ENCODE measurements at regions not wholly inside any gene's neighbourhood (a gene's known extent, or its start where the extent isn't known, plus 50 kb on each side); places are given as distances from the start of the nearest gene placed in this dataset.
A peak's percentile ranks its signal among the peaks of the same experiment; 100 is the strongest.
"Not testable (repeated sequence)": the region's sequence is repeated elsewhere in the genome, so short reads cannot be mapped to it uniquely, and the experiment has no call there.

DNA sequence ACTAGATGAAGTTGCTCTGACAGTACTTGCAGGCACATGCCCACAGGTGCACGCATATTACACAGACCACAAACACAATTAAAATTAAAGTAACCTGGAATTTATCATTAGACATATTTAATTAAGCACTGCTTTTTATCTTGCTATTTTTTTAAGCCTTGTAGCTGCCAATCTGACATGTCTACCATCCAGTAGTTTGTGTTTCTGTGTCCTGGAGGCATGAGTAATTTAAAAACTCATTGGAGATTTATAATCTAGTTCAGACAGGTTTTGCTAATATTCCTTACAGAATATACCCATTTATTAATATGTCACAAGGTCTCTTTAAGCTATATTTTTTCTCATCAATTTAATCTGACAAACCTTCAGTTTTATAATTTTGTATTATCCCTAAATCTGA, 445.0 kb upstream of the KLF6 start:
- H3K4me3 Mint-ChIP-seq: no peak overlapping the region
- H3K27ac ChIP-seq (ENCODE audit: low read depth, low read length): no peak overlapping the region
- H3K4me1 ChIP-seq (ENCODE audit: insufficient read depth, low read length): no peaks in the 10 kb centered on the region
- H3K9me3 Mint-ChIP-seq: peaks cover 0 to 7% (median 3%) of the 10 kb centered on the region in 5 donors
- H3K4me1 Mint-ChIP-seq: peaks cover 15 to 25% (median 24%) of the 10 kb centered on the region in 3 donors
- no peaks in the 10 kb centered on the region for H3K27me3 ChIP-seq (ENCODE audit: insufficient read depth, low read length, poor library complexity, severe bottlenecking)
- H3K36me3 ChIP-seq (ENCODE audit: insufficient read depth, low read length): no peaks in the 10 kb centered on the region
- H3K4me3 ChIP-seq (ENCODE audit: low read length): no peak overlapping the region
- CTCF ChIA-PET: no interaction called here
- H3K27ac Mint-ChIP-seq: peak overlapping the region in 1 of 8 donors; percentile 19
- no peaks in the 10 kb centered on the region for H3K27me3 Mint-ChIP-seq
- H3K9me3 ChIP-seq (ENCODE audit: low read length): no peaks in the 10 kb centered on the region
- peaks cover 0 to 4% (median 0%) of the 10 kb centered on the region in 3 donors for H3K36me3 Mint-ChIP-seq
- no peak for DNase-seq
- POLR2A ChIA-PET: no interaction called here

DNA sequence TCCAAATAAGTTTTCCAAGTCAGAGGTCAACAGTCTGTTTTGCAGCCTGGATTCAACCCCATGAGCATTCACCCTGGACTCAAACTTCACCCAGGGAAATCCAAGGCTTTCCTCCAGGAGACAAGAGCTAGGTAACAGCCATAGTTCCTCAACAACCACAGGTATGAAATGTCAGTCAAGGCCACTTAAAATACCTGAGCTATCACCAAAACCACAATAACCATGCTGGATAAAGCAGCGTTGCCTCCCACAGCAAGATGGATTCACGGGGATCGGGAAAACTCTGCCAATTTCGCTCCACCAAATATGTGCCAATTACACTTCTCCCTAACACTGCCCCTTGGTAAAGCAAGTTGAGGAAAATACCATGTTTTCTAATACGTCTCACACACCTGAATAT, 444.1 kb upstream of the KLF6 start:
- Mint-ChIP-seq H3K9me3 (peaks cover 0 to 7% (median 3%) of the 10 kb centered on the region in 5 donors), H3K36me3 (no peaks in the 10 kb centered on the region), H3K4me3 (no peak overlapping the region), H3K27ac (no peak overlapping the region), H3K4me1 (peaks cover 10 to 18% (median 17%) of the 10 kb centered on the region in 3 donors), H3K27me3 (no peaks in the 10 kb centered on the region)
- H3K4me3 ChIP-seq (ENCODE audit: low read length): no peak overlapping the region
- H3K27ac ChIP-seq (ENCODE audit: low read depth, low read length): no peak overlapping the region
- CTCF ChIA-PET: no interaction called here
- no peak for DNase-seq
- POLR2A ChIA-PET: no interaction called here
- H3K9me3 ChIP-seq (ENCODE audit: low read length): no peaks in the 10 kb centered on the region
- H3K4me1 ChIP-seq (ENCODE audit: insufficient read depth, low read length): no peaks in the 10 kb centered on the region
- no peaks in the 10 kb centered on the region for H3K36me3 ChIP-seq (ENCODE audit: insufficient read depth, low read length)
- H3K27me3 ChIP-seq (ENCODE audit: insufficient read depth, low read length, poor library complexity, severe bottlenecking): no peaks in the 10 kb centered on the region

DNA sequence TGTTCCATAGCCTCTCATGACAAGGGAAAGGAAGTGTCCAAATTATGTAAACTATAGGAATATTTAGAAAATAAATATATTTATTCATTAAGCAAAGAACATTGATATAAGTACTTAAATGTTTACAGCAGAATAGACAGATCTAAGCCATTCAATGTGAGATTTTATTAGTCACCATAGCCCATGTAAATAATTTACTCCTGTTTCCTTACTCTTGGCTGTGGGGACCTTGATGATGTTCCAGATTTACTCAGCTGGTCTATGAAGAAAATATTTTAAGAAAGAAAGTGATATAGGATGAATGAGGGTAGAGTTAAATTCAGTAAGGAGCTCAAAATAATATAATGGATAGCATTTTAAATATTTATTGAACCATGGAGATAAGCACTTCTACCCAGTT, 442.6 kb upstream of the KLF6 start:
- no peak for DNase-seq
- ChIA-PET POLR2A (no interaction called here), CTCF (no interaction called here)
- Histone ChIP-seq H3K4me3 (ENCODE audit: low read length) (no peak overlapping the region), H3K27ac (ENCODE audit: low read depth, low read length) (no peak overlapping the region), H3K36me3 (ENCODE audit: insufficient read depth, low read length) (no peaks in the 10 kb centered on the region), H3K9me3 (ENCODE audit: low read length) (no peaks in the 10 kb centered on the region), H3K4me1 (ENCODE audit: insufficient read depth, low read length) (no peaks in the 10 kb centered on the region), H3K27me3 (ENCODE audit: insufficient read depth, low read length, poor library complexity, severe bottlenecking) (no peaks in the 10 kb centered on the region)
- no peaks in the 10 kb centered on the region for H3K27me3 Mint-ChIP-seq
- H3K4me1 Mint-ChIP-seq: peaks cover 5 to 12% (median 10%) of the 10 kb centered on the region in 3 donors
- peaks cover 0 to 3% (median 0%) of the 10 kb centered on the region in 5 donors for H3K9me3 Mint-ChIP-seq
- H3K4me3 Mint-ChIP-seq: no peak overlapping the region
- H3K27ac Mint-ChIP-seq: no peak overlapping the region
- no peaks in the 10 kb centered on the region for H3K36me3 Mint-ChIP-seq

DNA sequence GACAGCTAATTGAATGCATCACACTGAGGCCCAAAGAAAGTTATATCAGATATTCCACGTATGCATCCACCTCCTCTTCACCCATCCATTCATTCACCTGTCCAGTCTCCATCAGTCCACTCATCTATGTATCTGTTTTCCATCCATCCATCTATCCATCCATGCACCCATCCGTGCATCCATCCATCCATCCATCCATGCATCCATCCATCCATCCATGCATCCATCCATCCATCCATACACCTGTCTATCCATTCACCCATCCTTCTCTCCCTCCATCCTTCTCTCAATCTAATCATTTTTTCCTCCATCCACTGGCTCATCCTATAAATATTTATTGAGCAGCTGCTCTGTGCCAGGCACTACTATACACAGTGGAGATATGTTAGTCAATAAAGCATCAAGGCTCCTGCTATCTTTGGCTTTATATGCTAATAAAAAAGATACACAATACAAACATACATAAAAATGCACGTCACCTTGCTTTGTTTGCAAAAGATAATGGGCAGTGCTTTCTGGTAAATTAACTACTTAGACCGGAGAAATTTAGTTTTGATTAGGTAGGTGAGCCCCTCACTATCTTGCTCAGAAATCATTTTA, 442.0 kb upstream of the KLF6 start:
- Mint-ChIP-seq H3K4me1 (peaks cover under 1 to 6% (median 5%) of the 10 kb centered on the region in 3 donors), H3K27ac (no peak overlapping the region), H3K9me3 (no peaks in the 10 kb centered on the region), H3K4me3 (no peak overlapping the region), H3K36me3 (no peaks in the 10 kb centered on the region), H3K27me3 (no peaks in the 10 kb centered on the region)
- Histone ChIP-seq H3K9me3 (ENCODE audit: low read length) (no peaks in the 10 kb centered on the region), H3K27me3 (ENCODE audit: insufficient read depth, low read length, poor library complexity, severe bottlenecking) (no peaks in the 10 kb centered on the region), H3K4me3 (ENCODE audit: low read length) (no peak overlapping the region), H3K4me1 (ENCODE audit: insufficient read depth, low read length) (no peaks in the 10 kb centered on the region), H3K27ac (ENCODE audit: low read depth, low read length) (no peak overlapping the region), H3K36me3 (ENCODE audit: insufficient read depth, low read length) (no peaks in the 10 kb centered on the region)
- CTCF ChIA-PET: no interaction called here
- DNase-seq: no peak
- POLR2A ChIA-PET: no interaction called here

DNA sequence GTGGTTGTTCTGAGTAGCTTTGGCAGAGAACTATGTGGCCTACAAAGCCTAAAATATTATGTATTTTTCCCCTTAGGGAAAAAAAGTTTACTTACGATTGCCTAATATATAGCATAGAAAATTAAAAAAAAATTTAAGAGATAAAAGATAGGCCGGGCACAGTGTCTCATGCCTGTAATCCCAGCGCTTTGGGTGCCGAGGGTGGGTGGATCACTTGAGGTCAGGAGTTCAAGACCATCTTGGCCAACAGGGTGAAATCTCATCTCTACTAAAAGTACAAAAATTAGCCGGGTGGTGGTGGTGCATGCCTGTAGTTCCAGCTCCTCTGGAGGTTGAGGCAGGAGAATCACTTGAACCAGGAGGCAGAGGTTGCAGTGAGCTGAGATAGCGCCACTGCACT, 439.2 kb upstream of the KLF6 start:
- no peaks in the 10 kb centered on the region for H3K27me3 Mint-ChIP-seq
- H3K36me3 Mint-ChIP-seq: no peaks in the 10 kb centered on the region
- no peak overlapping the region for H3K27ac Mint-ChIP-seq
- Histone ChIP-seq H3K9me3 (ENCODE audit: low read length) (no peaks in the 10 kb centered on the region), H3K36me3 (ENCODE audit: insufficient read depth, low read length) (no peaks in the 10 kb centered on the region), H3K27me3 (ENCODE audit: insufficient read depth, low read length, poor library complexity, severe bottlenecking) (no peaks in the 10 kb centered on the region), H3K27ac (ENCODE audit: low read depth, low read length) (no peak overlapping the region), H3K4me3 (ENCODE audit: low read length) (no peak overlapping the region), H3K4me1 (ENCODE audit: insufficient read depth, low read length) (no peaks in the 10 kb centered on the region)
- peaks cover 0 to 2% (median 0%) of the 10 kb centered on the region in 5 donors for H3K9me3 Mint-ChIP-seq
- no peak for DNase-seq
- no peaks in the 10 kb centered on the region for H3K4me1 Mint-ChIP-seq
- POLR2A ChIA-PET: no interaction called here
- CTCF ChIA-PET: no interaction called here
- H3K4me3 Mint-ChIP-seq: no peak overlapping the region

DNA sequence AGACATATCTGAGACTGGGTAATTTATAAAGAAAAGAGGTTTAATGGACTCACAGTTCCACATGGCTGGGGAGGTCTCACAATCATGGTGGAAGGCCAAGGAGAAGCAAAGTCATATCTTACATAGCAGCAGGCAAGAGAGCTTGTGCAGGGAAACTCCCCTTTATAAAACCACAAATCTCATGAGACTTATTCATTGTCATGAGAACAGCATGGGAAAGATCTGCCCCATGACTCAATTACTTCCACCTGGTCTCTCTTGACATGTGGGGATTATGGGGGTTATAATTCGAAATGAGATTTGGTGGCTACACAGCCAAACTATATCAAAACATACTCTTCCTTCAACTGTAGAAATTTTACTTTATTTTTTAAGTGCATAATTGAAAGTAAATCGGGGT, 436.3 kb upstream of the KLF6 start:
- H3K9me3 Mint-ChIP-seq; H3K36me3 ChIP-seq (ENCODE audit: insufficient read depth, low read length); H3K27ac Mint-ChIP-seq; DNase-seq; H3K27me3 ChIP-seq (ENCODE audit: insufficient read depth, low read length, poor library complexity, severe bottlenecking); H3K4me1 Mint-ChIP-seq; H3K27ac ChIP-seq (ENCODE audit: low read depth, low read length); POLR2A ChIA-PET; H3K9me3 ChIP-seq (ENCODE audit: low read length); H3K4me1 ChIP-seq (ENCODE audit: insufficient read depth, low read length); H3K36me3 Mint-ChIP-seq; CTCF ChIA-PET; H3K4me3 Mint-ChIP-seq; H3K27me3 Mint-ChIP-seq; H3K4me3 ChIP-seq (ENCODE audit: low read length): not testable (repeated sequence)

DNA sequence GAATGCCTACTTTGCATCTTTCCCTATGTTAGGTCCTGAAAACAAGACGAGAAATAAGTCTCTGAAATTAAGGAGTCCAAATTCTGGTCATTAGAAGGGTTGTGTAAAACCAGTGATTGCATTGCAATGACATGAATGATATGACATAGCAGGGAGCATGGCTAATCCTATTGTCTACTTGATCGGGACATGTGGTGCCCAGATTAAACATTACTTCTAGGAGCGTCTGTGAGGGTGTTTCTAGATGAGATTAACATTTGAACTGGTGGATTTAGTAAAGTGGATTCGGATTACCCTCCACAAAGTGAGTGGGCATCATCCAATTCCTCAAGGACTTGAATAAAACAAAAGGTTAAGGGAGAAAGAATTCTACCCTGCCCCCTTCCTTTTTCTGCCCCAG, 434.9 kb upstream of the KLF6 start:
- Mint-ChIP-seq H3K9me3 (peaks cover 0 to 2% (median 0%) of the 10 kb centered on the region in 5 donors), H3K27ac (no peak overlapping the region), H3K4me1 (no peaks in the 10 kb centered on the region), H3K36me3 (peaks cover 0 to under 1% (median 0%) of the 10 kb centered on the region in 3 donors), H3K4me3 (no peak overlapping the region), H3K27me3 (peaks cover 2 to 8% of the 10 kb centered on the region in 2 donors)
- ChIA-PET CTCF (no interaction called here), POLR2A (no interaction called here)
- H3K27ac ChIP-seq (ENCODE audit: low read depth, low read length): no peak overlapping the region
- H3K36me3 ChIP-seq (ENCODE audit: insufficient read depth, low read length): no peaks in the 10 kb centered on the region
- no peaks in the 10 kb centered on the region for H3K4me1 ChIP-seq (ENCODE audit: insufficient read depth, low read length)
- no peak overlapping the region for H3K4me3 ChIP-seq (ENCODE audit: low read length)
- no peaks in the 10 kb centered on the region for H3K9me3 ChIP-seq (ENCODE audit: low read length)
- no peak for DNase-seq
- H3K27me3 ChIP-seq (ENCODE audit: insufficient read depth, low read length, poor library complexity, severe bottlenecking): no peaks in the 10 kb centered on the region

DNA sequence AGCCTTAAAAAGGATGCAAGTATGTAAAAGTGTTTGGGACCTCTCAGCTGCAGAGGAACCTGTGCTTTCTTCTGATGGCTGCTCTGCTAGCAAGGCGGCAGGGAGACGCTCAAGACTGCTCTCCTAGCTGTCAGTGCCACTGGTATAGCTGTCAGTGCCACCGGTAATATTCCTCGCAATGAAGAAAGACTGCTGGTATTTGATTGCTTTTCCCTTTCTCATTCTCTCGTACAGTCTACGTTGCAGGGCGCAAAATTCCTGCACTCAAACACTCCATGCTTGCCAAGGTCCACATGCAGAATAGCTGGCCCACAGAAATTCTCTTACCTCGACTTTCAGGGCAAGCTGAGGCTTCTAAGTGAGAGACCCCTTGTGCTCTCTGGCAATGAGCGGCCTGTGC, 432.6 kb upstream of the KLF6 start:
- no peaks in the 10 kb centered on the region for H3K27me3 ChIP-seq (ENCODE audit: insufficient read depth, low read length, poor library complexity, severe bottlenecking)
- Mint-ChIP-seq H3K36me3 (peaks cover 0 to 3% (median 0%) of the 10 kb centered on the region in 3 donors), H3K4me3 (no peak overlapping the region), H3K4me1 (no peaks in the 10 kb centered on the region), H3K9me3 (peaks cover 0 to 2% (median 0%) of the 10 kb centered on the region in 5 donors), H3K27me3 (peaks cover 2 to 8% of the 10 kb centered on the region in 2 donors), H3K27ac (no peak overlapping the region)
- H3K27ac ChIP-seq (ENCODE audit: low read depth, low read length): no peak overlapping the region
- ChIA-PET CTCF (no interaction called here), POLR2A (no interaction called here)
- no peaks in the 10 kb centered on the region for H3K36me3 ChIP-seq (ENCODE audit: insufficient read depth, low read length)
- no peak overlapping the region for H3K4me3 ChIP-seq (ENCODE audit: low read length)
- no peaks in the 10 kb centered on the region for H3K4me1 ChIP-seq (ENCODE audit: insufficient read depth, low read length)
- H3K9me3 ChIP-seq (ENCODE audit: low read length): no peaks in the 10 kb centered on the region
- DNase-seq: no peak

DNA sequence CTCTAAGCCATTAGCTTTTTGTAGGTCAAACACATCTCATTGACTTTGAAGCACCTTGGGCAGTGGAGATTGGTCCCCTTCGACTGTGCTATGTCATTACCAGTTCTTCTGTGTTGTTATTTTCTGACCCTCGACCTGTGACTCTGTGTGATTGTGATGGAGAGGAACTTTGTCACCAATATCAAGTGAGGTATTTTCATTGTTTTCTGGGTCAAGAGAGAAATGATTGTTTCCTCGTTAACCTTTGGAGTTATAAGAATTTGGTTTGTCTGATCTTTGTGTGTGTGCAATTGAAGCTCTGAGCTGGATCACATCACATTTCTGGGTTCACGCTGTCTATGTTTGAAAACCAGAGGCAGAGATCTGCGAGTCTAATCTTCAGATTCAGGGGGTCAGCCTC, 432.2 kb upstream of the KLF6 start:
- peaks cover 0 to 3% (median 0%) of the 10 kb centered on the region in 3 donors for H3K36me3 Mint-ChIP-seq
- no peaks in the 10 kb centered on the region for H3K27me3 ChIP-seq (ENCODE audit: insufficient read depth, low read length, poor library complexity, severe bottlenecking)
- no peak overlapping the region for H3K4me3 Mint-ChIP-seq
- H3K27ac Mint-ChIP-seq: no peak overlapping the region
- H3K4me1 Mint-ChIP-seq: no peaks in the 10 kb centered on the region
- H3K36me3 ChIP-seq (ENCODE audit: insufficient read depth, low read length): no peaks in the 10 kb centered on the region
- peaks cover 2 to 8% of the 10 kb centered on the region in 2 donors for H3K27me3 Mint-ChIP-seq
- ChIA-PET CTCF (no interaction called here), POLR2A (no interaction called here)
- no peak for DNase-seq
- no peaks in the 10 kb centered on the region for H3K4me1 ChIP-seq (ENCODE audit: insufficient read depth, low read length)
- H3K9me3 Mint-ChIP-seq: peaks cover 0 to 2% (median 0%) of the 10 kb centered on the region in 5 donors
- no peaks in the 10 kb centered on the region for H3K9me3 ChIP-seq (ENCODE audit: low read length)
- no peak overlapping the region for H3K4me3 ChIP-seq (ENCODE audit: low read length)
- no peak overlapping the region for H3K27ac ChIP-seq (ENCODE audit: low read depth, low read length)

Data from CD8-positive, alpha-beta memory T cell (primary cell).